T-cell (primary cell): ENCODE measurements at regions not wholly inside any gene's neighbourhood (a gene's known extent, or its start where the extent isn't known, plus 50 kb on each side); places are given as distances from the start of the nearest gene placed in this dataset.

Experiments used
- ATAC-seq, 4 experiments: fragments of 200-7000 bp in 3 of 4; fragments of 150-1000 bp in 1 of 4; cut with Tn5 transposase; replicated peaks in 1 of 4; 1 replicate in 3 of 4; 2 replicates in 1 of 4; pipeline ENCODE4 v1.10.0; 2021; ENCODE audit warnings: moderate library complexity in 3 of 4, mild to moderate bottlenecking in 2 of 4, moderate number of reproducible peaks in 1 of 4
- CTCF ChIA-PET, 2 donors: fragments of 300-600 bp; sonication (Branson Sonifier 250); formaldehyde crosslinking; loops; one replicate each; lab custom pipeline; 2022; ENCODE audit warnings: antibody characterized with exemption in 2 of 2; lab: Charles Lee
- POLR2A ChIA-PET, 2 donors: fragments of 300-600 bp; sonication (Branson Sonifier 250); formaldehyde crosslinking; loops; one replicate each; lab custom pipeline; 2022; ENCODE audit warnings: antibody characterized with exemption in 2 of 2; lab: Charles Lee
- DNase-seq, 35 experiments: peaks; one replicate each; pipeline versions ENCODE4 v3.0.0 to v3.0.0-alpha.2; 2013 to 2023
- H3K27ac ChIP-seq: one replicate; pipeline ENCODE4 v1.5.1; 2013; ENCODE audit warnings: low read length
- H3K27me3 ChIP-seq, 2 experiments: replicated peaks in 1 of 2; 1 replicate in 1 of 2; 2 replicates in 1 of 2; pipeline versions ENCODE4 v1.6.1 to v1.7.0; 2013; ENCODE audit warnings: low read length in 1 of 2, mixed read lengths in 1 of 2; ENCODE audit not compliant: control insufficient read depth in 2 of 2, insufficient read depth in 2 of 2; ENCODE audit errors: extremely low read depth in 1 of 2
- H3K36me3 ChIP-seq, 2 donors: 1 replicate in 1 of 2; 2 replicates in 1 of 2; pipeline versions ENCODE4 v1.6.1 to v1.7.0; 2013; ENCODE audit warnings: low read length in 1 of 2; ENCODE audit not compliant: control insufficient read depth in 2 of 2, insufficient read depth in 1 of 2; ENCODE audit errors: extremely low read depth in 1 of 2
- H3K4me1 ChIP-seq, 2 experiments: 1 replicate in 1 of 2; 2 replicates in 1 of 2; pipeline versions ENCODE4 v1.6.1 to v1.7.0; 2013; ENCODE audit warnings: low read length in 2 of 2, mixed read lengths in 1 of 2; ENCODE audit not compliant: insufficient read depth in 2 of 2, control insufficient read depth in 1 of 2; ENCODE audit errors: extremely low read depth in 1 of 2
- H3K4me3 ChIP-seq, 2 donors: 1 replicate in 1 of 2; 2 replicates in 1 of 2; pipeline versions ENCODE4 v1.5.1 to v1.7.0; 2013; ENCODE audit warnings: mild to moderate bottlenecking in 2 of 2, low read length in 1 of 2, moderate library complexity in 1 of 2; ENCODE audit not compliant: control insufficient read depth in 1 of 2; ENCODE audit errors: extremely low read depth in 1 of 2
- H3K9me3 ChIP-seq: 2 replicates; pipeline ENCODE4 v1.7.0; 2013
- H3K27ac Mint-ChIP-seq, 2 donors: one replicate each; pipeline ENCODE4 v1.8.0; 2020 to 2021; ENCODE audit warnings: mild to moderate bottlenecking in 2 of 2, mixed read lengths in 2 of 2
- H3K27me3 Mint-ChIP-seq, 2 donors: one replicate each; pipeline ENCODE4 v1.8.0; 2021 to 2022; ENCODE audit warnings: mixed read lengths in 2 of 2
- H3K36me3 Mint-ChIP-seq: one replicate; pipeline ENCODE4 v1.8.0; 2021; ENCODE audit warnings: mixed read lengths
- H3K4me1 Mint-ChIP-seq, 3 donors: one replicate each; pipeline ENCODE4 v1.8.0; 2020 to 2022; ENCODE audit warnings: mixed read lengths in 3 of 3, mild to moderate bottlenecking in 1 of 3
- H3K4me3 Mint-ChIP-seq, 3 donors: one replicate each; pipeline ENCODE4 v1.8.0; 2020 to 2022; ENCODE audit warnings: mild to moderate bottlenecking in 3 of 3, mixed read lengths in 3 of 3, moderate library complexity in 3 of 3
- H3K9me3 Mint-ChIP-seq, 3 donors: one replicate each; pipeline ENCODE4 v1.8.0; 2020 to 2022; ENCODE audit warnings: mixed read lengths in 3 of 3
- WGBS: methylation state at CpG from one replicate; pipeline ENCODE4 v1.1.5; 2013; ENCODE audit warnings: missing lambda C conversion rate; ENCODE audit not compliant: insufficient coverage; 5-methylcytosine and 5-hydroxymethylcytosine counted together

DNA sequence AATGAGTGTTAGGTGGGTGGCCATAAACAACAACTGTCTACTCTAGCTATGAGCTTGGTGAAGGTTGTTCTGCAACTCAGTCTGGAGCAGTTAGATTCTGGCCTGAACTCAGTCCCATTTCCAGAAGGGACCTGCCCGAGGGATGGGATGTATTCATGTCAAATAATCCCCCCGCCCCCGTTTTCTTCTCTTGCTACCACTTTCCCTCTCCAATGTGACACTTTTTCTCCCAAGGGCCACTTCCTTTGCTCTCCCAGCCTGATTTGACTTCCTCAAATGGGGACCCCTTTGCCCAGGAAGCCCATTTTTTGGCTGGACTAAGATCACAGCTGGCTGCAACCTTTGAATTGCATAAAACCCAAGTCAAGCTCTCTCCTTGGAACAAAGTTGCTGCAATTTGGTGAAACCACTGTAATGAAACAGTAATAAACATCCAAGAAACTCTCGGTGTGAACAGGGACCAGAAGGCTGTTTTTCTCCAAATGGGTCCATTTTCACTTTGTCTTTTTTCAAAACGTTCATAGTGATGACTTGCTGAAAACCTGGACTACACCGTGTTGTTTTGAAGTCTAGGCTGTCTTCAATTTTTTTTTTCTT is 137.2 kb upstream of the GSC start:
- H3K4me1 Mint-ChIP-seq, result no peaks in the 10 kb centered on the region
- H3K27me3 Mint-ChIP-seq, result peaks cover 5 to 18% of the 10 kb centered on the region in 2 donors
- Histone ChIP-seq H3K9me3 (no peaks in the 10 kb centered on the region), H3K27ac (no peak overlapping the region), H3K27me3 (peaks cover 0 to 16% of the 10 kb centered on the region in 2 experiments), H3K36me3 (no peaks in the 10 kb centered on the region), H3K4me1 (no peaks in the 10 kb centered on the region), H3K4me3 (no peak overlapping the region)
- no peak for DNase-seq
- H3K27ac Mint-ChIP-seq, result no peak overlapping the region
- no peaks in the 10 kb centered on the region for H3K36me3 Mint-ChIP-seq
- H3K9me3 Mint-ChIP-seq, result peaks cover 6 to 12% (median 11%) of the 10 kb centered on the region in 3 donors
- no peak overlapping the region for H3K4me3 Mint-ChIP-seq
- CTCF ChIA-PET, result no interaction called here
- POLR2A ChIA-PET, result no interaction called here
- no peak for ATAC-seq
- 86% methylated on average over 4 of the region's 6 CpGs for WGBS

DNA sequence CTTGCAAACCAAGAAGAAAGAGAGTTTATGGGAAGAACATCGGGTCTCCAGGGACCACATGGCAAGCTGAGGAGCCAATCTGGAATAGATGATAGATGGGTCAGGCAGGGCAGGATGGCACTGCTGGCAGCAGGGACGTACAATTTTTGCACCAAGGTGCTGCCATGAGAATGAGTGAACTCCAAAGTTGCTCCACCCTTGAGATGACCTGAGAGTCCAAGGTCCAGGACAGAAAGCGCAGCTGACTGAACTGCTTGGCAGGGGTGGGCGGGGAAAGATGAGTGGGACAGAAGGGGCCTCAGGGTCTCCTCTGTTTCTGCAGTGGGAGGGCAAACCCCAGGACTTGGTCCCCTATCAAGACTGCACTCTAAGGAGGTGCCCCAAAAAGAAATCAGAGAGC is 136.7 kb upstream of the GSC start:
- H3K27ac ChIP-seq, result no peak overlapping the region
- H3K9me3 Mint-ChIP-seq, result peaks cover 6 to 11% (median 10%) of the 10 kb centered on the region in 3 donors
- DNase-seq (no peak), ATAC-seq (no peak)
- no peaks in the 10 kb centered on the region for H3K36me3 ChIP-seq
- POLR2A ChIA-PET, result no interaction called here
- no peak overlapping the region for H3K27ac Mint-ChIP-seq
- peaks cover 5 to 18% of the 10 kb centered on the region in 2 donors for H3K27me3 Mint-ChIP-seq
- no peak overlapping the region for H3K4me3 ChIP-seq
- no peaks in the 10 kb centered on the region for H3K4me1 ChIP-seq
- no peaks in the 10 kb centered on the region for H3K36me3 Mint-ChIP-seq
- H3K27me3 ChIP-seq, result peaks cover 0 to 16% of the 10 kb centered on the region in 2 experiments
- no peak overlapping the region for H3K4me3 Mint-ChIP-seq
- H3K9me3 ChIP-seq, result no peaks in the 10 kb centered on the region
- CTCF ChIA-PET, result no interaction called here
- WGBS, result 80% methylated on average over 3 of the region's 4 CpGs
- H3K4me1 Mint-ChIP-seq, result no peaks in the 10 kb centered on the region

DNA sequence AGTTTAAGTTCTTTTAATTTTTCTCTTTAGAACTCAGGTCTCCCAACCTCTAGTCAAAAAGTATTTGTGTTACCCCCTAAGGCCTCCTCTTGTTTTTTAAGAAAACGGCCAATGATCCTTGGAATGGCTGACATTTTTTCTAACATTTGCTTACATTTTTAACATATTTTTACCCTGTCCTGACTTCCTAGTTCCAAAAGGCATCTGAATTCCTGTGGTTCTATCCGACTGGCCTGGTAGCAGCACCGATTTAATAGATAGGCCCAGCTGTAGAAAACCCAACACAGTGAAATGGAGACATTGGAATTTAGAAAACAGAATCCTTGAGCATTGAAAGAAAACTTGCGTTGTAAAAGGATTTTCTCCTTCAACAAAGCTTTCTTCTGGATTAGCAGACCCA is 134.7 kb upstream of the GSC start:
- CTCF ChIA-PET, result no interaction called here
- H3K27ac ChIP-seq, result no peak overlapping the region
- H3K9me3 Mint-ChIP-seq, result no peaks in the 10 kb centered on the region
- peaks cover 0 to 12% of the 10 kb centered on the region in 2 experiments for H3K27me3 ChIP-seq
- H3K4me3 ChIP-seq, result no peak overlapping the region
- ATAC-seq (no peak), DNase-seq (no peak)
- WGBS, result 90% methylated on average over 2 of the region's 4 CpGs
- peaks cover 3 to 13% of the 10 kb centered on the region in 2 donors for H3K27me3 Mint-ChIP-seq
- no peak overlapping the region for H3K27ac Mint-ChIP-seq
- POLR2A ChIA-PET, result no interaction called here
- H3K4me1 Mint-ChIP-seq, result no peaks in the 10 kb centered on the region
- H3K36me3 Mint-ChIP-seq, result no peaks in the 10 kb centered on the region
- H3K9me3 ChIP-seq, result no peaks in the 10 kb centered on the region
- H3K36me3 ChIP-seq, result no peaks in the 10 kb centered on the region
- H3K4me1 ChIP-seq, result no peaks in the 10 kb centered on the region
- no peak overlapping the region for H3K4me3 Mint-ChIP-seq

DNA sequence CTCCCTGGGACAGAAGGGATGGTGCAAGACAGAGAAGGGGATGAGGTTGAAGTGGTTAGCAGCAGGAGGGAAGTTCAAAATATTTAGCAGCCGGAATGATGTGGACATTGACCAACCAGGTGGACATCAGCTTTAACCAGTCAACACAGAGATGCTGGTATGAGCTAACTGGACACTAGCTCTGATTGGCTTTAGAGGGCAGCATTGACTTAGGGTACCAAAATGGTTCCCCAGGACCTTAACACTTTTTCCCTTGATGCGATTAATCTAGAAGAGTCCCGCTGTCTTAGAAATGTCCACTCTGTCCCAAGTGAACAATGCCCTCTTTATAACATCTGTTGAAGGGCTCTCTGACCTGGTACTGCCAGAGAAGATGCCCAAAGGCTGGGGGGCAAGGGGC is 134.0 kb upstream of the GSC start:
- WGBS, result 89% methylated on average over 3 of the region's 3 CpGs
- no peaks in the 10 kb centered on the region for H3K4me1 Mint-ChIP-seq
- CTCF ChIA-PET, result interaction anchor here in 1 of 2 donors (1.0 kb wide), 1 partner anchor 197 kb away, joined by 4 read pairs; no protein-coding TSS in a partner anchor
- no peaks in the 10 kb centered on the region for H3K9me3 Mint-ChIP-seq
- DNase-seq (no peak), ATAC-seq (no peak)
- H3K4me3 ChIP-seq, result no peak overlapping the region
- H3K4me3 Mint-ChIP-seq, result no peak overlapping the region
- H3K27ac Mint-ChIP-seq, result no peak overlapping the region
- H3K27me3 Mint-ChIP-seq, result peaks cover 3 to 12% of the 10 kb centered on the region in 2 donors
- no peaks in the 10 kb centered on the region for H3K36me3 Mint-ChIP-seq
- H3K4me1 ChIP-seq, result no peaks in the 10 kb centered on the region
- no peaks in the 10 kb centered on the region for H3K9me3 ChIP-seq
- H3K27ac ChIP-seq, result no peak overlapping the region
- H3K36me3 ChIP-seq, result no peaks in the 10 kb centered on the region
- H3K27me3 ChIP-seq, result peaks cover 0 to 11% of the 10 kb centered on the region in 2 experiments
- POLR2A ChIA-PET, result no interaction called here

DNA sequence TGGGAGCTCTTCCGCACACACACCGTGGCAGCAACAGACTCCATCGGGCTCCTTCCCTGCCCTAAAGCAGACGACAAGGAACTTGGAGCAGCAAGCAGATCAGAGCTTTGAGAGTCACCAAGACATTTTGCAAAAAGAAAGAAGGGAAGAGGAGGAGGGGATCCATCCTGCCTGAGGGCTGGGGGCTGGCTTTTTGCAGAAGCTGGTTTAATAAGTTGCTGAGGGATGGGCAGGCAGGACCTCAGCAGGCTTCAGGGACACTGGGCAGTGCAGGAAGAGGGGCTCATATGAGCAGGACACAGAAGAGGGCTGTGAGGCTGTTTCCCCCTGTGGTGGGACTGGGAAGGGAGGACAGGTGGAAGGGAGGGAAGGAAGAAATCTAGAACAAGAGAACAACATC is 133.4 kb upstream of the GSC start:
- H3K9me3 Mint-ChIP-seq, result no peaks in the 10 kb centered on the region
- no peaks in the 10 kb centered on the region for H3K36me3 Mint-ChIP-seq
- DNase-seq (no peak), ATAC-seq (no peak)
- Histone ChIP-seq H3K27me3 (peaks cover 0 to 10% of the 10 kb centered on the region in 2 experiments), H3K4me3 (no peak overlapping the region), H3K27ac (no peak overlapping the region), H3K4me1 (no peaks in the 10 kb centered on the region), H3K36me3 (no peaks in the 10 kb centered on the region), H3K9me3 (no peaks in the 10 kb centered on the region)
- H3K4me1 Mint-ChIP-seq, result no peaks in the 10 kb centered on the region
- peaks cover 3 to 12% of the 10 kb centered on the region in 2 donors for H3K27me3 Mint-ChIP-seq
- no peak overlapping the region for H3K27ac Mint-ChIP-seq
- POLR2A ChIA-PET, result no interaction called here
- H3K4me3 Mint-ChIP-seq, result no peak overlapping the region
- CTCF ChIA-PET, result interaction anchor here in 1 of 2 donors (1.0 kb wide), 1 partner anchor 198 kb away, joined by 4 read pairs; no protein-coding TSS in a partner anchor
- 75% methylated on average over 2 of the region's 4 CpGs for whole genome bisulfite sequencing

DNA sequence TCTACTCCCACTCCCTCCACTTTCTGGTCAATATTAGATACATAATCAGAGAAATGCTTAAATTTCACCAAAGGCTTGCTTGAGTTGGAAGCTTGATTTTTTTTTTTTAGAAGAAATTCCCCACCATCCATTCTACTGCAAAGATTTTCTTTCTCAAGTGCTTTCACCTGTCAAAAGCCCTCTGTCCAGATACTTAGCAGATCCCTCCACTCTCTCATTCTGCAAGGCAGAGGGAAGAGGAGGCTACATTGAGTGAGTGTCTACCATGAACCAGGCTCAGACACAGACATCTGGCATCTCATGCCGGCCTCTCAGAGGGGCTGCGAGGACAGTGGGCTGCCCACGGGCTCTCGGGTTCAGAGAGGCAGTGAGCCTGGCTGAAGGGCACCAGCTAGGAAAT is 127.6 kb upstream of the GSC start:
- no peak for DNase-seq
- H3K4me1 ChIP-seq, result no peaks in the 10 kb centered on the region
- H3K27ac Mint-ChIP-seq, result no peak overlapping the region
- no peak overlapping the region for H3K27ac ChIP-seq
- H3K27me3 Mint-ChIP-seq, result peaks cover 0 to 10% of the 10 kb centered on the region in 2 donors
- H3K4me1 Mint-ChIP-seq, result no peaks in the 10 kb centered on the region
- CTCF ChIA-PET, result no interaction called here
- H3K36me3 Mint-ChIP-seq, result no peaks in the 10 kb centered on the region
- H3K4me3 ChIP-seq, result no peak overlapping the region
- no peak overlapping the region for H3K4me3 Mint-ChIP-seq
- WGBS, result 75% methylated on average over 4 of the region's 4 CpGs
- H3K36me3 ChIP-seq, result no peaks in the 10 kb centered on the region
- no peaks in the 10 kb centered on the region for H3K27me3 ChIP-seq
- no peaks in the 10 kb centered on the region for H3K9me3 Mint-ChIP-seq
- no peak for ATAC-seq
- POLR2A ChIA-PET, result no interaction called here
- no peaks in the 10 kb centered on the region for H3K9me3 ChIP-seq
